Hepatocyte (in vitro differentiated cells): ENCODE measurements at regions not wholly inside any gene's neighbourhood (a gene's known extent, or its start where the extent isn't known, plus 50 kb on each side); places are given as distances from the start of the nearest gene placed in this dataset.

ENCODE experiments used
- EZH2 ChIP-seq: fragments of 200-600 bp; sonication (generic); IDR thresholded peaks from 2 replicates; pipeline ENCODE4 v1.6.1; 2016; ENCODE audit warnings: antibody characterized with exemption, mild to moderate bottlenecking, borderline replicate concordance
- EZH2phosphoT487 ChIP-seq: fragments of 200-600 bp; sonication (generic); IDR thresholded peaks from one replicate; pipeline ENCODE4 v1.6.1; 2018; ENCODE audit warnings: antibody characterized with exemption, mild to moderate bottlenecking, low read depth, moderate library complexity; ENCODE audit not compliant: unreplicated experiment, severe bottlenecking
- TF ChIP-seq, protein P1 (sequence below): fragments of 200-600 bp; sonication (generic); IDR thresholded peaks from 2 replicates; pipeline ENCODE4 v1.5.1; 2016; ENCODE audit warnings: antibody characterized with exemption, mild to moderate bottlenecking; ENCODE audit not compliant: poor library complexity

DNA sequence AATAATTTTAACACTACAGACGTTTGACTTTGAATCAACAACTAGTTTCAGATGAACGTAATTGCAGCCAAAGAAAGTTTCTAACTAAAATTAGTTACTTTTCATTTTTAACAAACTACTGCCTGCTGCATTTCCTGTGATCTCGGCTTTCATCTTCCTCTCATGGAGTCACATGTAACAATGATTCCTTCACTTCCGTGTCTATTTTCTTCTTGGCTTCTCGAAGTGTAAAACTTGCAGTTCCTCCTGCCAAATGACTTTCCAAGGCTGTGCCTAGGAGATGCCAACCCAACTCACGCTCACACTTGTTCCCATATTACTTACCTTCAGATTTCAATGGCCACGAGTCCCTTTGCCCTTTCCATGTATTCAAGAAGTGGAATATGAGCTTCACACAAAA is 1406.3 kb upstream of the CELF4 start:
- TF ChIP-seq EZH2 (no peak), EZH2phosphoT487 (no peak)
- TF ChIP-seq, protein P1, sequence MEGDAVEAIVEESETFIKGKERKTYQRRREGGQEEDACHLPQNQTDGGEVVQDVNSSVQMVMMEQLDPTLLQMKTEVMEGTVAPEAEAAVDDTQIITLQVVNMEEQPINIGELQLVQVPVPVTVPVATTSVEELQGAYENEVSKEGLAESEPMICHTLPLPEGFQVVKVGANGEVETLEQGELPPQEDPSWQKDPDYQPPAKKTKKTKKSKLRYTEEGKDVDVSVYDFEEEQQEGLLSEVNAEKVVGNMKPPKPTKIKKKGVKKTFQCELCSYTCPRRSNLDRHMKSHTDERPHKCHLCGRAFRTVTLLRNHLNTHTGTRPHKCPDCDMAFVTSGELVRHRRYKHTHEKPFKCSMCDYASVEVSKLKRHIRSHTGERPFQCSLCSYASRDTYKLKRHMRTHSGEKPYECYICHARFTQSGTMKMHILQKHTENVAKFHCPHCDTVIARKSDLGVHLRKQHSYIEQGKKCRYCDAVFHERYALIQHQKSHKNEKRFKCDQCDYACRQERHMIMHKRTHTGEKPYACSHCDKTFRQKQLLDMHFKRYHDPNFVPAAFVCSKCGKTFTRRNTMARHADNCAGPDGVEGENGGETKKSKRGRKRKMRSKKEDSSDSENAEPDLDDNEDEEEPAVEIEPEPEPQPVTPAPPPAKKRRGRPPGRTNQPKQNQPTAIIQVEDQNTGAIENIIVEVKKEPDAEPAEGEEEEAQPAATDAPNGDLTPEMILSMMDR = no peak
